Stimulated activated CD8-positive, alpha-beta memory T cell treated with anti-CD3 and anti-CD28 coated beads, Interleukin-4, amount 100 ng/mL, for 48 hours (primary cell): ENCODE measurements at regions not wholly inside any gene's neighbourhood (a gene's known extent, or its start where the extent isn't known, plus 50 kb on each side); places are given as distances from the start of the nearest gene placed in this dataset.

Source experiments
- DNase-seq: peaks from one replicate; pipeline ENCODE4 v3.0.0-alpha.2; 2020

DNA sequence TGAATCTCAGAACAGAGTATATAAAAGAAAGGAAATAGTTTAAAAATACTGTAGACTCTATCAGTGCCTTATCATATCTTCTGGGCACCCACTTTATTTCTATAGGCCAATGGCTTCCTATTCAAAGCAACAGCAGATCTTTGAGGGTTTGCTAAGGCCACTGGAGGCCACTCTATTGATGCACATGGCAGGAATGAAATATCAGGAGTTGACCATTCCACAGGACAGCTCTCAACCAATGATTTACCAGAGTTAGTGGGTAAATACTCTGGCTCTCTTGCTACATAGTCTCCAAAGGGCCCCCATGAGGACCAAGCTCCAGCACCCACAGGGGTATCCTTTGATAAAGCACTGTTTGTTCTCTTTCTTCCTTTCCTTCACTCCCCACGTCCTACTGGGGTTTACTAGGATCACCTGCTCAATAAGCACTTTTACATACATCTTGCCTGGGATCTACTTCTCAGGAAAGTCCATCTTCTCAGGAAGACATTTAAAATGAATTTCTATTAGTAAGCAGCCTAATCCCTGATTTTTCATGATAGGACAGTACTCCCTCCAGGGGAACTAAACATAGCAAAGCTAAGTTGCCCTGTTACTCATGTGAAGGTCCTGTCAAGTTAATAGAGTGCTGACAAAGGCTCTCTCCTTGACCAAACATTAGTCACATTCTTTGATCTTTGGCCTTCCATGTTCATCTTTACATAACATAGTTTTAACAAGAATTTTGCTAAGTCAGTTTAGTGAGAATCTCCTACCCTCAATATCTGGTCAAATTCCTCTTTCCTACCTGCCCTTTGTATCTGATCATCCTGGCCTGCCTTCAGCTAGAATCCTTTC is 459.7 kb downstream of the GRXCR1 start:
- no peak for DNase-seq

DNA sequence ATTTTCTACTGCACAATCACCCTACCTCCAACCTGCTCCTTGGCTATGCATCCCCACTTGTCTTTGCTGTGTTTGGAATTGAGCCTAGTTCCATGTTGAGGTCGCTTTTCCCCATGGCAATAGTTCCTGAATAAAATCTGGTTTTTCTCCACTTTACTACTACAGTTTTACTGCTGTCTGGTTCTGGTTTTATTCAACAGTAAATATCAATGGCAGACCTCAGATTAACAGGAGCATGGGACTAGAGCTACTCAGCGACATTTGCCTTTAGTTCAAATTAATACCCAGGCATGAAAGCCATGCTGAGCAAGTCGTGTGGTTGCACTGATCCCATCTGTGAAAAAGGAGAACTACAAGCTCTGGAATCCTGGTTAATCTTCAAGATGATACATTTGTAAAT is 460.3 kb downstream of the GRXCR1 start:
- DNase-seq = no peak

DNA sequence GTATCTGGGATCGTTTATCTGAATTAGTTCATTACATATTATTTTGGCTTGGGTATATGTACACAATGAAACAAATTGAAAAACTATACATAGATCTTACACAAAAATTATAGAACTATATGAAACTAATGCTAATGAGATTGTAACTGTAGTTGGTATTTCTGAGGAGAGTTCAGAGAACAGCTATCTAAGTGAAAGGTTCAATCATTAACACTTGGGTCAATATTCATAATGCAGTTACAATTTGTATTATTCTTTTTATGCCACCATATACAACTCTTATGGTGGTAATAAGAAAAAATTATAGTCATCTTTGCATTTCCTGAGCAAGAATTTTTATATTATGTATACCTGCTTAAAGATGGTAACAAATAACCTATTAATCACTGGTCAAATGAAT is 461.0 kb downstream of the GRXCR1 start:
- DNase-seq = no peak

DNA sequence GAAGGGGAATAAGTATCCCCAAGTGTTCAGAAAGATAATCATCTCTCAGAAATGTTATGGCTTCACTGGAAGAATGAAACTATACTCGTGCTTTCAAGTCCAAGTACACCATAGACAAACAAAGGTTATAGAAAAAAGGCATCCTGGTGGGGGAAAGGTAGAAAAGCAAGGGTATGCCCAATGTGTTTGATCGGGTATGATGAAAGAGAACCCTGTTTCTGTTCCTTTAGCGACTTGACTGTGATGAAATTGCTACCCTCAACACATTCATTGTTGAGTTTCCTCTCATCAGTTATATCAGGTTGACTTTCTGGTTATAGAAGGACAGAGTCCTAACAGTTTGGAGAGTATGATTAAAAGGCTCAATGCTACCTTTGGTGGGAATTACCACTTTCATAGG is 464.3 kb downstream of the GRXCR1 start:
- DNase-seq = no peak

DNA sequence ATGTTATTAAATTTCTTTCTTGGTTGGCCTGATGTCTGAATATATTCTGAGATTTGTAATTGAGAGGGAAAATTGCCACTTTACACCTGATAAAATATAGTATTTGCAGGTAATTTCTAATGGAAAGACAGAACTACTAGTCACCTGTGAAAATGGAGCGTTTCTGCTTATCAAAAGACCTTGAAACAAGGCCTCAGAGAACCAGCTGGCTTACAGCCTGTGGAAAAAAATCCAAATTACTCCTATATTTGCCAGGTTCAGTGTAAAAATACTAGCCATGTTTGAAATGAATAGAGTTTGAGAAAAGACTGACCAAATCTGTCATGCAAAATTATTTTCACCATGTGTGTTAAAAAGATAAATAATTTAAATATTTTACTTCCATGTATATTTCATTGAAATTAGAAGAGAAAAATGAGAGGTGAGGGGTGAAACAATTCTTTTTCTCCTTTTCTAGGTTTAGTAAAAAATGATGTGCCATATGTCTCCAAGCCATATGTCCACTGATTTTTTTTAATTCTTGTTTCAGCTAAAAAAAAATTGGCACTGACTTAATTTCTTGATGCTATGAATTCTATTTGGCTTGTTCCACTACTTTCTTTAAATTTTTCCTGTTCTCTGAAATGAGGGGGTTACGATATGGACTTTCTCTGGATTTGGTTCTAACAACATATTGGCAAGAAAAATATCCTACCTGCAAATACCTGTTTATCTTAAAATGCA is 464.9 kb downstream of the GRXCR1 start:
- no peak for DNase-seq

DNA sequence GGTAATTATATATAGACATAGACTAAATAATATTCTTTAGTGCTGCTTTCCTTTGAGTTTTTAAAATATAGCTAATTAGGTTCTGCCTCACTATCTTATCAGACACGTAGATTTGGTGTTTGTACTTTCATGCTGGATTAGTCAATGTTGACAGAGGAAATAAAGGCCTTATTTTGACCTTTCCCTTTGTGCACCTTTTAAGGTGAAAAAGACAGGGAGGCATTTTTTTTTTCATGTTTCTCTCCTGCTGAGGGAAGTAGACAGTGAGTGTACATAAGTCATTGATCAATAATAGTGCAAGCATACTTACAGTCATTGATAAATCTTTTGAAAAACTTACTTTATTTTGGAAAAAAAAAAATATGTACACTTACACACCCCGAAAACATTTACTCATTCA is 467.8 kb downstream of the GRXCR1 start:
- DNase-seq = no peak

GRCh38 chr4:43362875-43363636 is 470.5 kb downstream of the GRXCR1 start:
- DNase-seq = no peak

DNA sequence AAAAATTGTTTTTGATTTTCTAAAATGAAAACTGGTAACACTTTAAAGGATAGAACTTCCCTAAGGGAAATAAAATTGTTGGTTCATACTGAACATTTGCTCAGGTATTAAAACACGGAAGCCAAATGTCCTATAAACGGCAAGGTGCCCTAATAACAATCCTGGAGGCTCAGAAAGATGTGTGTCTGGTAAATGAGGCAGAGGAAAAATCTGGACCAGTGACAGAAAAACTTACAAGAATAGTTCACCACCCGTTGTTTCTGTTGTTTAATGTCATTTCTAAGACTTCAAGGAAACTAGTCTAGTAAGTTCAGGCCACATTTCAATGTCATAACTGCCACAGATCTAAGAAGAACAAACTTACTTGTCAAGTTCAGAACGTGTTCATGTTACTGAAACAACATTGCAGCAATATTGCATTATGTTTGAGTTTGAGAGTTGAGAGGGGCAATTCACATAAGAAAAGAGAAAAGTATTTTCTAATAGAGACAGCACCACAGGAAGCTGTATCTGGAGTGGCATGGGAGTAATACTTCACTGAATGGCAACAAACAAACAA is 476.6 kb downstream of the GRXCR1 start:
- no peak for DNase-seq

DNA sequence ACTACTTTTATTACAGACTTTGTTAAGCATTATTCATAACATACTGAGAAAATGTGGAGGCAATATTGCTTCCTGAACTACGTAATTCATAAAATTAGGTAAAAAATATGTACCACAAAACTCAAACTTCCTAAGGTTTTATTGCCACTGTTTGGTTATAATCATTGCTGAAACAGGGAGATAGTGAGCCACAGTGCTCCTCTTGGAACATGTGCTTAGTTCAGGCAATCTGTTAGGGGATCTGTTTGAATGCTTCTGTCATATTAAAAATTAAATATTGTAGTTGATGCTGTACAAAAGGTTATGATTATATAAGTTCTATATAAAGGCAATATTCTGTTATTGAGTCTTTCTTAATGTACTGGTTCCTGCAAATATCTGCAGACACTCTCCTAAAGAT is 480.7 kb downstream of the GRXCR1 start:
- DNase-seq = no peak

DNA sequence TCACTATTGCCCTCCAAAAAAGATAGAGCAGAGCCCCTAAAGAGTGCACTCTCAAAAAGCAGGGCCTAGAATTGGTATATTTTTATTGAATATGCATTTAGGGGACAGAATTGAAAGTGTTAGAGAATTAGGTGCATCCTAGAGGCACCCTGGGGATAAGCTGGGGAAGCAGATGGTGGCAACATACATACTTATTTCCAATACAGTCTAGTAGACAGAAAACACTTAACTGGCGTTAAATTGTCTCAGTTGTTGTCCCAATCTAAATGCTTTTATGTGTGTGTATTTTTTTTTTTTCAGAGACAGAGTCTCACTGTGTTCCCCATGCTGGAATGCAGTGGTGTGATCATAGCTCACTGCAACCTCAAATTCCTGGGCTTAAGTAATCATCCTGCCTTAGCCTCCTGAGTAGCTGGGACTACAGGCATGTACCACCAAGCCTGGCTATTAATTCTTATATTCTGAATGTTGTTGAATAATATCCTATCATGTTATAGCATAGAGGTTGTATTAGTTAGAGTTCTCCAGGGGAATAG is 481.8 kb downstream of the GRXCR1 start:
- DNase-seq = no peak

- no peak for DNase-seq
Observed at GRCh38 chr4:43379016-43379415, 486.5 kb downstream of the GRXCR1 start.

- no peak for DNase-seq
Observed at GRCh38 chr4:43380093-43380492, 487.6 kb downstream of the GRXCR1 start.

DNA sequence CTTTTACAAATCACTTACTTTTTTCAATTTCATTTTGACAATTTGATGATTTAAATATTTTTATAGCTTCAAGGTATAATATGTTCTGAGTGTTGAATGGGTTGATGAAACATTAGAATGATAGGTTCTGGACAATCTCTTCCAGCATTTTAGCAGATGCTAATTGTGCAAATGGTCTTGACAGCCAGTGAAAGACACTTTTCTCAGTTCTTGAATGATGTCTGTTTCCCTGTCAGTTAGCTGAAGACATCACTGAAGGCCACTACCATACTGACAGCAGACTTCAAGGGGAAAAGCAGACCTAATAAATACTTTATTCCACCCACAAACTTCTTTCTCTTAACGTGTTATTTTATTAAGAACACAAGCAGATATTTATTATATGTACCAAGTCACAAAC is 498.6 kb downstream of the GRXCR1 start:
- no peak for DNase-seq

- no peak for DNase-seq
Observed at GRCh38 chr4:43394976-43395375, 502.5 kb downstream of the GRXCR1 start.

DNA sequence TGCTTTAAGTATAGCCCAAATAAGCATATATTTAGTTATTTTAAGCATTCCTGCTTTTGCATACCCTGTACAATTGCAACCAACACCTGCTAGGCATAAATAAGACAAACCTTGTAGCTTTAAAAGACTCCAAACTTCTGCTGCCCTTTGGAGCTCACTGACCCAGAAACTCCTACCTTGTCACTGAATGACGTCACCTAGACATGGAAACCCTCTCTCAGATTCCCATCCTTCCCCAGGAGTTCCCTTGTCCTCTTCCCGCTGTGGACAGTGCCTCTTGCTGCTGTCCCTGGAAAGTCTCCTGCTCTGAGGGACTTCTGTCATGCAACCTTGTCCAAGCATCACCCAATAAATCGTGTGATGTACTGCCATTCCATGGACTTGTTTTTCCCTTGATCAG is 507.2 kb downstream of the GRXCR1 start:
- DNase-seq = no peak

DNA sequence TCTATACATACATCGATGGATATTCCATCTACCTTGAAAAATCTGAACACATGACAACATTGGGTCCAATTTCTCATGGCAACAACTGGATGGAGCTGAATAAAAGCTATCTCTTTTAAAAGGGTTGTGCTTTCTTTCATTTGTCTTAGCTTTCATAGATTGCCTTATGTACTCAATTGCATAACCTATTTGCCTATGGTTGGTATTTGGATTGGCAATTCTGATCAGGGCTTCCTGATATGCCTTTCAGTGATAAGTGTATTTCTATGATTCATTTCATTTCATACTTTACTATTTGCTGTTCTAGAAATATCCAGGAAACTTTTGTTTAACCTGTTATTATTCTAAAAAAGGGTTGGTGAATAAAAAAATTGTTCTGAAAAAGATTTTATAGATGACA is 509.9 kb downstream of the GRXCR1 start:
- no peak for DNase-seq

DNA sequence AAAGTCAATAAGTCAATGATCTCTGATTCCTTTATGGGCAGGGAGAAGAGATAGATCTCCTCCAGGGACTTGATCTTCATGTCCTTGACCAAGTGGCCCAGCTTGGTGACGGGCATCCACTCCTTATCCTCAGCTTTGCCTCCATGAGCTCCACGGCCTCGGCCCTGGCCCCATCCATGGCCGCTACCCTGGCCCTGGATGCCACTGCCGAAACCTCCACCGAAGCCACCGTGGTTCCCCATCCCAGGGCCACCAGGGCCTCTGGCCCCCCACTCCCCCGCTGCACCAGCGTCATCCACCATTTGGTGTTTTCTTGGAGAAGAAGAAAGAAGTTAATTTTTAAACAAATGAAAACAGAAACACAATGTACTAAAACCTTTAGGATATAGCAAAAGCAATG is 518.1 kb downstream of the GRXCR1 start:
- no peak for DNase-seq

DNA sequence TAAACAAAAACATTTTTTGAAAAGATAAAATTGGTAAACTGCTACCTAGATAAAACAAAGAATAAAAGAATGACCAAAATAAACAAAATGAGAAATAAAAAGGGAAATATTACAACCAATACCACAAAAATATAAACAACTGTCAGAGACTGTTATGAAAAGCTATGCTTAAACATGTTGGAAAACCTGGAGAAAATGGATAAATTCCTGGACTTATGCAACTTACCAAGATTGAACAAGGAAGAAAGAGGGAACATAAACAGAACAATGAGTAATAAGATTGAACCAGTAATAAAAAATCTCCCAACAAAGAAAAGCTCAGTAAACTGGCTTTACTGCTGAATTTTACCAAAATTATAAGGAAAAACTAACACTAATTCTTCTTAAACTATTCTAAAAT is 518.7 kb downstream of the GRXCR1 start:
- DNase-seq = no peak

DNA sequence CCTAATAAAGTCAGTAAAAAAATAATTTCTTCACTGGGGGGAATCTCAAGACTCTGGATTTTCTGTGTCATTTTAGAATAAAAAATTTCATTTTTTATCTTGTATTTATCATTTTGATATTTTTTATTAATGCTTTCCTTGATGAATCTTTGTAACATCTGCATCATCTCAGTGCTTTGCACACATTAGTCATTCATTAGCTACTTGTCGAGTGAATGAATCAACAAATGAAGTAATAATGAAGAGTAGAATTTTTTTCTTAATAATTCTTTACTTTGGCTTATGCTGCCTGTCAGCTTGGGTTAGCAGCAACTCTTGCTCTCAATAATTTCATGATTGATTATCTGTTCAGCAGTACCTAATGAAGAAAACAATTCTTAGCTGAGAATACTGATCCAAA is 530.8 kb downstream of the GRXCR1 start:
- DNase-seq = no peak

DNA sequence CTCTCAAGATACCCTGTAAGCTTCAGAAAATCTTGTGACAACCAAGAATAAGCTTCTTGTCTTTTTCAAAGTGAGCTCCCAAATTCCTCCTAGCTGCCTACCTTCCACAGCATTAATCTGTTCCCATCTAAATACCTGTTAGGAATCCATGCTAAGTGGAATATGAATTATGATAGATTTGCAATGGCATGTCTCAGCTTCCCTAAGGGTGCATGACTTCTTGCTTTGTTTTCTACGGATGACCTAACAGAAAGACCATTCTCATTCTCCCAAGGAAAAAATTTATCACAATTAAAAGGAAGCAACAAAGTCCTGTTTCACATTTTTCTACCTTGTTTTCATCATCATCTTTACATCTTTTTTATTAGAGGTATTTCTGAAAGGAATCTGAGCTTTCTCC is 532.7 kb downstream of the GRXCR1 start:
- DNase-seq = no peak

DNA sequence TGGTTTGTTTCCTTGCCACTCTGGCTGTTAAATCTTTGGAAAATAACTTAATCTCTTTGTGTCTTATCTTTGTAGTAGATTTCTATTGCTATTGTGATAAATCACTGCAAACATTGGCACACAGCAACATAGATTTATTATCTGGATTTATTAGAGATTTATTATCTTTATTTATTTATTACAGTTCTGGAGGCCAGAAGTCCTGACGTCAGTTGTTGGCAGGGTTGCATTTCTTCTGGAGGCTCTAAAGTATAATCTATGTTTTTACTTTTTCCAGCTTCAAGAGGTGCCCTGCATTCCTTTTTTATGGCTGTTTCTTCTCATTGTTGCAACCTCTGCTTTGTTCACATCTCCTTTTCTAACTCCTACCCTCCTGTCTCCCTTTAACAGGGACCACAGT is 542.8 kb downstream of the GRXCR1 start:
- no peak for DNase-seq

DNA sequence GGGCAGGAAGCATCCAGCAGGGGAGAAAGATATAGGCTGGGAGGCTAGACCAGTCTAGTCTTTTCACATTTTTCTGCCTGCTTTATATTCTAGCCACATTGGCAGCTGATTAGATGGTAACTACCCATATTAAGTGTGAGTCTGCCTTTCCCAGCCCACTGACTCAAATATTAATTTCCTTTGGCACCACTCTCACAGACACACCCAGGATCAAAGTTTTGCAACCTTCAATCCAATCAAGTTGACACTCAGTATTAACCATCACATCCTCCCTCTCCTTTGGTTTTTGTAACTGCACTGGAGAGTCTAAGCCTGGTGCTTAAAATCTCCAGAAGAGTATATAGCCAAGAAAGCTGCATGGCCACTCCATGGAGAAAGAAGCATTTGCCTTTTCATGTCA is 560.4 kb downstream of the GRXCR1 start:
- no peak for DNase-seq

- no peak for DNase-seq
Observed at GRCh38 chr4:43456383-43456782, 563.9 kb downstream of the GRXCR1 start.
